ENCODE measurements at regions not wholly inside any gene's neighbourhood (a gene's known extent, or its start where the extent isn't known, plus 50 kb on each side); places are given as distances from the start of the nearest gene placed in this dataset.

DNA sequence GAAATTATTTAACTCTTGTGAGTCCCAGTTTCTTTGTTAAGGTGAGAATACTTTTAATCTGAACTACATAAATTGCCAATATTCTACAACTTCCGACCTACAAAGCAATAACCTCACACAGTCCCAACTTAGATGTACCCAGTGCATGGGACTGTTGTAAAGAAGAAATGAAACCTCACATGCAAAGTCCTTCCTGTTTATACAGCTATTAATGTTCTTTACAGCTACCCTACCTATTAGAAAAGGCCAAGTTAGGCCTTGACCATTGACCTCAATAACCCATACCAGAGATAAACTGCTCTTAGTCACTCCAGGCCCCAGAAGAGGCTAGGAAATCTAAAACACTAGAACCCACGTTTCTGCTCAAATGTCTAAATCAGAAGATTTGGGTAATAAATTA, 920.1 kb upstream of the TENM3 start:
- no peak for TF ChIP-seq POLR2AphosphoS5 (IDR thresholded peaks at IDR 0.05)
- TF ChIP-seq, protein P1, sequence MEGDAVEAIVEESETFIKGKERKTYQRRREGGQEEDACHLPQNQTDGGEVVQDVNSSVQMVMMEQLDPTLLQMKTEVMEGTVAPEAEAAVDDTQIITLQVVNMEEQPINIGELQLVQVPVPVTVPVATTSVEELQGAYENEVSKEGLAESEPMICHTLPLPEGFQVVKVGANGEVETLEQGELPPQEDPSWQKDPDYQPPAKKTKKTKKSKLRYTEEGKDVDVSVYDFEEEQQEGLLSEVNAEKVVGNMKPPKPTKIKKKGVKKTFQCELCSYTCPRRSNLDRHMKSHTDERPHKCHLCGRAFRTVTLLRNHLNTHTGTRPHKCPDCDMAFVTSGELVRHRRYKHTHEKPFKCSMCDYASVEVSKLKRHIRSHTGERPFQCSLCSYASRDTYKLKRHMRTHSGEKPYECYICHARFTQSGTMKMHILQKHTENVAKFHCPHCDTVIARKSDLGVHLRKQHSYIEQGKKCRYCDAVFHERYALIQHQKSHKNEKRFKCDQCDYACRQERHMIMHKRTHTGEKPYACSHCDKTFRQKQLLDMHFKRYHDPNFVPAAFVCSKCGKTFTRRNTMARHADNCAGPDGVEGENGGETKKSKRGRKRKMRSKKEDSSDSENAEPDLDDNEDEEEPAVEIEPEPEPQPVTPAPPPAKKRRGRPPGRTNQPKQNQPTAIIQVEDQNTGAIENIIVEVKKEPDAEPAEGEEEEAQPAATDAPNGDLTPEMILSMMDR (IDR thresholded peaks at IDR 0.05): no peak
